Stomach (tissue), 4 donors: ENCODE measurements at regions not wholly inside any gene's neighbourhood (a gene's known extent, or its start where the extent isn't known, plus 50 kb on each side); places are given as distances from the start of the nearest gene placed in this dataset.

Experiments used
- EP300 ChIP-seq: sonication (generic); formaldehyde crosslinking; IDR thresholded peaks from one replicate; pipeline ENCODE4 v1.6.1; 2017; ENCODE audit warnings: antibody characterized with exemption
- TF ChIP-seq, protein P1 (sequence below), 7 experiments: fragments of 450-650 bp in 4 of 7; fragments of 200-600 bp in 3 of 7; sonication (generic) in 3 of 7; IDR thresholded peaks; one replicate each; pipeline ENCODE4 v1.5.1; 2016 to 2019; ENCODE audit warnings: antibody characterized with exemption in 7 of 7, control low read depth in 2 of 7, mild to moderate bottlenecking in 1 of 7

- TF ChIP-seq, protein P1, sequence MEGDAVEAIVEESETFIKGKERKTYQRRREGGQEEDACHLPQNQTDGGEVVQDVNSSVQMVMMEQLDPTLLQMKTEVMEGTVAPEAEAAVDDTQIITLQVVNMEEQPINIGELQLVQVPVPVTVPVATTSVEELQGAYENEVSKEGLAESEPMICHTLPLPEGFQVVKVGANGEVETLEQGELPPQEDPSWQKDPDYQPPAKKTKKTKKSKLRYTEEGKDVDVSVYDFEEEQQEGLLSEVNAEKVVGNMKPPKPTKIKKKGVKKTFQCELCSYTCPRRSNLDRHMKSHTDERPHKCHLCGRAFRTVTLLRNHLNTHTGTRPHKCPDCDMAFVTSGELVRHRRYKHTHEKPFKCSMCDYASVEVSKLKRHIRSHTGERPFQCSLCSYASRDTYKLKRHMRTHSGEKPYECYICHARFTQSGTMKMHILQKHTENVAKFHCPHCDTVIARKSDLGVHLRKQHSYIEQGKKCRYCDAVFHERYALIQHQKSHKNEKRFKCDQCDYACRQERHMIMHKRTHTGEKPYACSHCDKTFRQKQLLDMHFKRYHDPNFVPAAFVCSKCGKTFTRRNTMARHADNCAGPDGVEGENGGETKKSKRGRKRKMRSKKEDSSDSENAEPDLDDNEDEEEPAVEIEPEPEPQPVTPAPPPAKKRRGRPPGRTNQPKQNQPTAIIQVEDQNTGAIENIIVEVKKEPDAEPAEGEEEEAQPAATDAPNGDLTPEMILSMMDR (IDR thresholded peaks at IDR 0.05): no peak
- TF ChIP-seq EP300: no peak
Observed at GRCh38 chr1:30444850-30445249, 278.5 kb downstream of the MATN1 start.
